GM18868 (cell line): ENCODE measurements at regions not wholly inside any gene's neighbourhood (a gene's known extent, or its start where the extent isn't known, plus 50 kb on each side); places are given as distances from the start of the nearest gene placed in this dataset.

Source experiments
- ATAC-seq: cut with Tn5 transposase; IDR thresholded peaks from one replicate; pipeline ENCODE4 v1.9.1; 2021; ENCODE audit warnings: mild to moderate bottlenecking, moderate library complexity; ENCODE audit not compliant: unreplicated experiment

GRCh38 chr17:27973258-27974044 is 69.0 kb upstream of the NLK start:
- no peak for ATAC-seq

DNA sequence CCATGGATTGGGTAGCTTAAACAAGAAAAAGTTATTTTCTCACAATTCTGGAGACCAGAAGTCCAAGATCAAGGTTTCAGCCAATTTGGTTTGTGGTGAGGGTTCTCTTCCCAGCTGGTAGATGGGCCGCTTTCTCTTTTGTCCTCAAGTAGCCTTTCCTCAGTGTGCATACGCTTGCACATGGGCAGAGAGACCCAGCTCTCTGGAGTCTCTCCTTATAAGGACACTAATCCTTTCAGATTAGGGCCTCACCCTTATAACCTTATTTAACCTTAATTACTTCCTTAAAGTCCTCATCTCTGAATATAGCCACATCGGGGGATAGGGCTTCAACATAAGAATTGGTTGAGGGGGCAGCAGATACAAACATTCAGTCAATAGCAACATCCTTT is 68.4 kb upstream of the NLK start:
- ATAC-seq, result no peak

GRCh38 chr17:27974531-27975145 is 67.8 kb upstream of the NLK start:
- no peak for ATAC-seq

- ATAC-seq, result no peak
Observed at GRCh38 chr17:27975146-27976011, 67.1 kb upstream of the NLK start.

DNA sequence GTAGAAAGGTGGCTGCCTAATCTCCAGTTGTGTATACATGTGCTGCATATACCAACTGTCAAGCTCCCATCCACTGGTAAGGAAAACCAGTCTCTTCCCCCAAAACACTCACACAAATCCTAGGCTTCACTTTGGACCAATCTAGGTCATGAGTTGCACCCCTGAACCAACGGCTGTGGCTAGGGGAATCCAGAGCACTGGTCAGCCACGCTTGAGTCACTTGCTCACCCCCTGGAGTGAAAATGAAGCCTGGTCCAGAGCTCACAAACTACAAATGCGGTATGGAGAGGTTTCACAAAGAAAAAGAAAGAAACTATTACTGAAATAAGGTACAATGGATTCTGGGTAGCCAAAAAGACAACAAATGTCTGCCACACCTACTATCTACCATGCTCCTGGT is 66.1 kb upstream of the NLK start:
- peak; percentile 82 for ATAC-seq

DNA sequence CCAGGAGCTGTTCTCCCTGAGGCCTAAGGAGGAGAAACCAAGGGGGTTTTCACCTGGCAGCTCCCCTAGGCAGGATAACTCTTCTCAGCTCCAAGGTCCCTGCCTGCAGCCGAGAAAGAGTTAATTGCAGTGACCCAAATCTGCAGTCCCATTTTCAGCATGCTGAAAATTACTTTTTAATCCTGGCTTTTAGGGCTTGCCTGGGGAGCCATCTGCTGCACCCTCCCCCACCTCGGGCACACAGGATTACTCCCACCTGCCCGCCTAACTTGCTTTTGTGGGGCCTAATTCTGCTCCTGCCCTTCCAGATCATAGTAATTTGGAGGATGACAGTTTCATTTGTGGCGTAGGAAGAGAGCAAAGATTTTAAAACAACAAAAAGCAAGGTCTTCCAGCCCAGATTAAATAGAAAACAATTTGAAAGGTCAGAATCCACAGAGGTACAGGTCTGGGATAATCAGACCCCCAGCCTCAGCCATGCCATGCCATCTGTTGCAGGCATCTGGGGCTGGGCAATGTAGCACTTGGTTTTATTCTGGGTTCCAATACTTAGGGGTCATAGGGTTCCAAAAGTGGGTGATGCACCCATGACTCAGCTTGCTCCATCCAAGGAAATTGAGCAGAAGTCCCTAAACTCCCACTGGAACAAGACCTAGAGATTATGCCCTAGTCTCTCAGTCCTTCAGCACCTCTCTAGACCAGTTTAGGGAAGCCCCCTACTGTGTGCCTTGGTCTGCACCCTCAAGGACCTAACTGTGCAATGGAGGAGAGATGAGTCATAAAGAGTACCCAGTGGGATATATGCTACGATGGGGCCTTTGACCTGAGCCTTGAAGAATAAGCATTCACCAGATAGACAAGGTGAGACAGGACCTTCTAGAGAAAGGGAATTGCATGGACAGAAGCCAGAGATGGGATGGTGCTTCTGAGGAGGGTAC is 64.5 kb upstream of the NLK start:
- no peak for ATAC-seq

DNA sequence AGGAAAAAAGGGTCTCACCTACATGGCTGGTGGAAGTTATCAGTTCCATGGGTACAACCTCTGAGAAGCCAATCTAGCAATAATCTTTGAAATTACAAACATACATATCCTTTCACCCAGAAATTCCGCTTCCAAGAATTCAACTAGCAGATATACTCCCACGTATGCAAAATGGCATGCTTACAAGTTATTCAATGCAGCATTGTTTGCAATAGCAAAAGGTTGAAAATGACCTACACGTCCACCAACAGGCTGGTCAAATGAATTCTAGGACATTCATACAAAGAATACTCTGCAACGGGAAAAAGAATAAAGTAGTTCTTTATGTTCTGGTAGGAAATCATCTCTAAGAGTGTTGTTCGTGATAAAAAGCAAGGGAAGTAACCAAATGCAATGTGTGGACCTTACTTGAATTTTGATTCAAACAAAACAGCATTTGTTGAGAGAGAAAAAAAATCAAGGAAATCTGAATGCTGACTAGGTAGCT is 63.7 kb upstream of the NLK start:
- no peak for ATAC-seq

GRCh38 chr17:27980043-27980442 is 62.4 kb upstream of the NLK start:
- ATAC-seq, result no peak

DNA sequence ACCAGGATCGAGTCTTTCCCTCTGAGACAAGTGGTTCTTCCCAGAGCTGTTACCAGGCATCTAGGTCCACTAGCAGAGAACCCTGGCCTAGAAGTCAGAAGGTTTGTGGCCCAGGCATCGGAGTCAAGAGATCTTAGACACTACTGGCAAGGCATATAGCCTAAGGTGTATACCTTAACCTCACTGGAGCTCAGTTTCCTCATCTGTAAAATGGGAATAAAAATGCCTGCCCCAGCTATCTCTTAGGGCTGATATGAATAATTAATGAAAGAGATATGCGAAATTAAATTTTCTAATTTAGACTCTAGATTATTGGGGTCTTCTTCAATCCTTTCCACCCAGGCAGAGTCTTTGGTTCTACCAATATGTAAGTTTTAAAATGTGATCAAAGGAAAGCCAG is 60.5 kb upstream of the NLK start:
- ATAC-seq, result no peak

GRCh38 chr17:27982688-27983087 is 59.8 kb upstream of the NLK start:
- no peak for ATAC-seq

DNA sequence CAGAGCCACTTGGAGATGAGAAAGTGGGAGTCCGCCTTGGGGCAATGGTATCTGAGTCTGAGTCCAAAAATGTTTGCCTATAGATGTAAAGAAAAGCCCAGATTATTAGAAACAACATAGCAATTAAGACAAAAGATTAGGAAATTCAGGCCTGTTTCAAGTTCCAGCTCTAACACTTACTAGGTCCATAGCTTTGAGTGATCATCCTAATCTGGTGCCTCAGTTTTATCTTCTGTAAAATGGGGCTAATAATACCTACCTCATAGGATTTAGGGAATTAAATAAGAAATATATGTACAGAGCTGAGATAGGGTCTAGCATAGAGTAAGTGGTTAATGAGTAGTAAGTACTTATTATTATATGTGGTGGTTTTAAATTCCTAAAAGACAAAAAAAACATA is 58.6 kb upstream of the NLK start:
- no peak for ATAC-seq

DNA sequence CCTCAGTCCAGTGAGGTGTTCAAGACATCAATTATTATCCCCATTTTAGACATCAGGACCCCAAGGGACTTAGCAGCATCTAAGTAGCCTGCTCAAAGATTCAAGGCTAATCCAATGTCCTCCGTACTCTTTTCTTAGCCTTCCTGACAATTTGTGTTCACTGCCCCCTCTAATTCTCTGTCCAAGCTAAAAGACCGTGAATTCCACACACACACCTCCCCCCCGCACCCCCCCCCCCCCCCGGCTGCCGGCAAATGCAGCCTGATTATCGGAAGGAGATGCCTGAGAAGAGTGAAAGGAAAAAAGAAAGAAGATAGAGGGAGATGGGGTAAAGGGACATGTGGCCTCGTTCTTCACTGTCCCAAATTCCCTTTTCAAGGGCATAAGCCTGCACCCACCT is 58.1 kb upstream of the NLK start:
- ATAC-seq, result no peak

- ATAC-seq, result no peak
Observed at GRCh38 chr17:27984816-27985215, 57.7 kb upstream of the NLK start.

DNA sequence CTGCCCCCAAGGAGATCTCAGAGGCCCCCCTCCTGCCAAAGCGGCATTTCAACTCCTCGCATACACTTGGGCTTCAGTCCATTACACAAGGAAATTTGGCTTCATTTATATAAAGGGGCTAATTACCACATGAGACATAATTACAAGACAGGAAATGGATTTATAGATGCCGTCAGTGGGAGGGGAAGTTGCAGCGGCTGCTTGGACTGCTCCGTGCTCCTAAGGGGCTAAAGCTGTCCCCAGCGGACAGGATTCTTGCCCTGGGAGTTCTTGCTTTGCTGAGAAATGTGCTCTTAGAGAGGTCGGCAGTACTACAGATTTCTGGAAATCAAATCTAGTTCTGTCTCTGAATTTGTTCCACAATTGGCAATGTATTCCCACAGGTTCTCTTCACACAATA is 57.2 kb upstream of the NLK start:
- peak; percentile 29 for ATAC-seq

DNA sequence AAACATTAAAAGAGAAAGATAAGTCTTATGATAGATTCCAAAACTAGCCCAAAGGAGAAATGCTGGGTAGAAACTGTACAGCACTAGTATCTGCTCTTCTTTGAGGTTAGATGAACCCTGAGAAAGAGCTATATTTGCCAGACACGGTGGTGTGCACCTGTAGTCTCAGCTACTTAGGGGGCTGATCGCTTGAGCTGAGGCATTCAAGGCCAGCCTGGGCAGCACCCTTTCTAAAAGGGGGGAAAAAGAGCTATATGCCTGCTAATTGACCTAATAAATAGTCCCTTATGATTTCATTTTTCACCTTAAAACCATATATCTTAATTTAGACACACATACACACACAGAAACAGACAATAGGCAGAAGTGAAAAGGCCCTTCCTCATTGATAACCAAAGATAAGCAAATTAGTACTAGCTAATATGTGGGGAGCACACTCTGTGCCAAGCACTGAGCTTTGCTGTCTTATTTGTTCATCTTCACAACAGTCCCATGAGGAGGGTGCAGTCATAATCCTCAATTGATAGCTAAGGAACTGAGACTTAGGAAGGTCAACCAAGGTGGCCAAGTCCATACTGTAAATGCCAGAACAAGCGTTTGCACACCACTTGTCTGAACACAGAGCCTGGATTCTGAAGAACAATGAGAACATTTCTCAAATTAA is 56.6 kb upstream of the NLK start:
- ATAC-seq, result peak; percentile 82

DNA sequence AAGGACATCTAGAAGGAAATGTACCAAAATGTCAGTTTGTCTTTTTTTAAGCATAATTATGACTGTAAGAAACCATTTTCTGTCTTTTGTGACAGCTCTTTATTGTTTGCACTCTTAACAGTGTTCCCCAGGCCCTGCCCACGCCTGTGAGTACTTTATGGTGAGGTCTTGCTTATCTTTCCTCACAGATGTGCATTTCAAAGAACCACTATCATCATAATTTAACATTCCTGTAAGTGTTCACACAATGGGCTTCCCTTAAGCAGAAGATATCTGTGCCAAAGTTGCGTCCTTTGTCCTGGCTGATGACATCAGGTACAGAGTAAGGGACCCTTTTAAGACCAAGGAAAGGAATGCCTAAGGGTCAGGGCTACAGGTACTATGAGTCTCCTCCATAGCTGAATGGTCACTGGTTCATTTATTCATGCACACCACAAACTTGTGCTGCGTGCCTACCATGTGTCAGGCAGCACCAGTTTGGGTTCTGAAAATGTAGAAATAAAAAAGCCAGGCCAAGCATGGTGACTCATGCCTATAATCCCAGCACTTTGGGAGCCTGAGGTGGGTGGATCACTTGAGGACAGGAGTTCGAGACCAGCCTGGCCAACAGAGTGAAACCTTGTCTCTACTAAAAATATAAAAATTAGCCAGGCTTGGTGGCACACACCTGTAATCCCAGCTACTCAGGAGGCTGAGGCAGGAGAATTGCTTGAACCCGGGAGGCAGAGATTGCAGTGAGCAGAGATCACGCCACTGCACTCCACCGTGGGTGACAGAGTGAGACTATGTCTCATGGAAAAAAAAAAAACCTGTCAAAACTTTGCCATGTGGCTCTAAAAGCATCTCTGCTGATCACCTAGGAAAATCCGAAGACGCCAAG is 55.4 kb upstream of the NLK start:
- no peak for ATAC-seq

DNA sequence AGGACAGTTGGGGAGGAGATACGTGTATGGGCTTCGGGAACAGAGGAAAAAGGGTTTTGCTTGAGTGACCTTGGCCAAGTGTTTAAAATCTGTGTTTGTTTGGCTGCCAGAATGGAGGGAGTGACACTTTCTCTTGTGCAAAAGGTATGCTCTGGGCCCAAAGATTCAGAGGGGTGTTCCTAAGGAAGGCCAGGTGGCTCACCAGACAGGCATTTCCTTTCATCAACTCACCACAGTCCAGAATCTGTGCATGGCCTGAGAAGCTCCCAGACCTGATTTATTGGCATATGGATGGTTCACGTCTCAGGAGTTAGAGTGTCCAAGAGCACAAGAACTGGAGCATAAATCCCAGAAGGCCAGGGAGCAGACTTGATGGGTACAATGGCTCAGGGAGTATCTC is 53.4 kb upstream of the NLK start:
- no peak for ATAC-seq

GRCh38 chr17:27990100-27990499 is 52.4 kb upstream of the NLK start:
- ATAC-seq, result no peak

GRCh38 chr17:27990979-27991378 is 51.5 kb upstream of the NLK start:
- no peak for ATAC-seq
